Activated naive CD4-positive, alpha-beta T cell treated with anti-CD3 and anti-CD28 coated beads, Interleukin-2, amount 50 U/mL, for 72 hours (primary cell): ENCODE measurements at regions not wholly inside any gene's neighbourhood (a gene's known extent, or its start where the extent isn't known, plus 50 kb on each side); places are given as distances from the start of the nearest gene placed in this dataset.

ENCODE experiments used
- ATAC-seq, 2 donors: fragments of 150-1000 bp; cut with Tn5 transposase; 2 replicates each; pipeline ENCODE4 v1.10.0; 2021; ENCODE audit warnings: mild to moderate bottlenecking in 2 of 2, moderate library complexity in 2 of 2
- DNase-seq, 2 donors: peaks; one replicate each; pipeline ENCODE4 v3.0.0; 2021 to 2022; ENCODE audit warnings: low spot score in 2 of 2
- H3K27ac Mint-ChIP-seq, 2 donors: one replicate each; pipeline ENCODE4 v1.8.0; 2022; ENCODE audit warnings: mild to moderate bottlenecking in 2 of 2, mixed read lengths in 2 of 2
- H3K36me3 Mint-ChIP-seq, 2 donors: one replicate each; pipeline ENCODE4 v1.8.0; 2022; ENCODE audit warnings: mixed read lengths in 2 of 2
- H3K9me3 Mint-ChIP-seq, 2 donors: one replicate each; pipeline ENCODE4 v1.8.0; 2022; ENCODE audit warnings: mixed read lengths in 2 of 2

DNA sequence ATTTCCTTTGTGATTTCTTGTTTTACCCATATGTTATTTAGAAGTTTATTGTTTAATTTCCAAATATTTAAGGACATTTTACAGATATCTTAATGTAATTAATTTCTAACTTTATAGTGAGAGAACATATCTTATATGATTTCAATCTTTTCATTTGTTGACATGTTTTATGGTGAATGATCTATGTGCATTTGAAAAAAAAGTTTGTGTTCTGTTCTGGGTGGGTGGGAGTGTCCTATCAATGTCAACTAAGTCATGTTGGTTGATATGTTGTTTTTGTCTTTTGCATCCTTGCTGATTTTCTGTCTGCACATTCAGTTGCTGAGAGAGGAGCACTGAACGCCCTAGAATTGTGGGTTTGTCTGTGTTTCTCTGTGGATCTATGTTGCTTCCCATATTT is 50.3 kb upstream of the CBFA2T3 start:
- peaks cover 15 to 38% of the 10 kb centered on the region in 2 donors for H3K9me3 Mint-ChIP-seq
- ATAC-seq (no peak), DNase-seq (no peak)
- H3K36me3 Mint-ChIP-seq = peaks cover 25 to 50% of the 10 kb centered on the region in 2 donors
- peak overlapping the region in 1 of 2 donors; percentile 95 for H3K27ac Mint-ChIP-seq

GRCh38 chr16:89031715-89032659 is 55.0 kb upstream of the CBFA2T3 start:
- Mint-ChIP-seq H3K36me3 (peaks cover 5 to 28% of the 10 kb centered on the region in 2 donors), H3K9me3 (peaks cover 5 to 19% of the 10 kb centered on the region in 2 donors), H3K27ac (peak overlapping the region; percentile 83 to 86)
- ATAC-seq (peak; percentile 93 to 97), DNase-seq (peak; percentile 42 to 75)

- no peak for ATAC-seq
- Mint-ChIP-seq H3K36me3 (peaks cover 0 to 18% of the 10 kb centered on the region in 2 donors), H3K27ac (peak overlapping the region in 1 of 2 donors; percentile 70), H3K9me3 (peaks cover 0 to 9% of the 10 kb centered on the region in 2 donors)
- no peak for DNase-seq
Observed at GRCh38 chr16:89033304-89033703, 56.3 kb upstream of the CBFA2T3 start.

- peaks cover 0 to 9% of the 10 kb centered on the region in 2 donors for H3K9me3 Mint-ChIP-seq
- DNase-seq = no peak
- ATAC-seq = no peak
- H3K36me3 Mint-ChIP-seq = peaks cover 0 to 18% of the 10 kb centered on the region in 2 donors
- H3K27ac Mint-ChIP-seq = peak overlapping the region in 1 of 2 donors; percentile 70
Observed at GRCh38 chr16:89033796-89034572, 57.0 kb upstream of the CBFA2T3 start.

DNA sequence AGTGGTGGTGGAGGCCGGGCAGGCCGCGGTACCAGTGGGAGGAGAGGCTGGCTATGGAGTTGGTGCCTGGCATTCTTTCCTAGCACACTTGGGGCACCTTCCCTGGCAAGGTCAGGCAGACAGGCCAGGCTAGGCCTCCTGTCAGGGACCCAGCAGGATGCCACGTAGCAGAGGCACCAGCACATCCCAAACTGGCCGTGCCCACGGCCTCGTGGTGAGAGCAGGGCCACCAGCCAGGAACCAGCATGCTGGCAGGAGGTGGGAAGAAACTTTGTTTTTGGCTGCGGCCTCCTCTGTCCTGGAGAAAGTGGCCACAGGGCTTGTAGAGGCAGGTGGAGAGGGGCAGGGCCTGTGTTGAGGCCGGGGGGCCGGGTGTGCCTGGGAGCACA is 57.6 kb upstream of the CBFA2T3 start:
- H3K27ac Mint-ChIP-seq = no peak overlapping the region
- H3K9me3 Mint-ChIP-seq = peaks cover 0 to 9% of the 10 kb centered on the region in 2 donors

GRCh38 chr16:89034971-89035668 is 58.1 kb upstream of the CBFA2T3 start:
- Mint-ChIP-seq H3K36me3 (peaks cover 0 to 18% of the 10 kb centered on the region in 2 donors), H3K27ac (peak overlapping the region in 1 of 2 donors; percentile 45)
- DNase-seq = no peak

More for the DNA sequence above, 57.6 kb upstream of the CBFA2T3 start:
- no peak for ATAC-seq
- H3K36me3 Mint-ChIP-seq = peaks cover 0 to 18% of the 10 kb centered on the region in 2 donors
- no peak for DNase-seq

GRCh38 chr16:89035669-89036570 is 57.7 kb upstream of the ACSF3 start:
- no peak for DNase-seq
- H3K9me3 Mint-ChIP-seq = peaks cover 0 to 9% of the 10 kb centered on the region in 2 donors

More at GRCh38 chr16:89034971-89035668, 58.1 kb upstream of the CBFA2T3 start:
- H3K9me3 Mint-ChIP-seq = peaks cover 0 to 9% of the 10 kb centered on the region in 2 donors
- no peak for ATAC-seq

DNA sequence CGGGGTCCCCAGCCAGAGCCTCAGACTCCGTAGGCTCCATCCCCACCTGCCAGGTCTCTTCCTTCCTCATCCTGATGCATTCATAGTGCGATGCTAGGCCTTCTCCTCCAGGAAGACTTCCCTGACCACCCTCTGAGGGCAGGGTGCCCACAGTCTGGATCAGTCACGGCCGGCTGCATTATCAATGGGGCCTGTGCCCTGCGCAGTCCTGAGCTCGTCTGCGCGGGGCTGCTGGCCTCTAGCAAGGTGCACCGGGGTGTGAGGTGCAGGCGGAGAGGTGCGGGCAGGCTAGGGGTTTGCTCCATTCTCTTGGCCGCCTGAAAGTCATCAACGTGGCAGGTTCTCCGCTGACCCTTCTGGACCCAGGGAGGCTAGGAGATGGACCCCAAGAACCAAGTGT is 56.9 kb upstream of the ACSF3 start:
- Mint-ChIP-seq H3K9me3 (peaks cover 0 to 4% of the 10 kb centered on the region in 2 donors), H3K36me3 (peaks cover 0 to 9% of the 10 kb centered on the region in 2 donors)

More at GRCh38 chr16:89035669-89036570, 57.7 kb upstream of the ACSF3 start:
- ATAC-seq = no peak
- Mint-ChIP-seq H3K27ac (peak overlapping the region in 1 of 2 donors; percentile 45), H3K36me3 (peaks cover 0 to 14% of the 10 kb centered on the region in 2 donors)

DNA sequence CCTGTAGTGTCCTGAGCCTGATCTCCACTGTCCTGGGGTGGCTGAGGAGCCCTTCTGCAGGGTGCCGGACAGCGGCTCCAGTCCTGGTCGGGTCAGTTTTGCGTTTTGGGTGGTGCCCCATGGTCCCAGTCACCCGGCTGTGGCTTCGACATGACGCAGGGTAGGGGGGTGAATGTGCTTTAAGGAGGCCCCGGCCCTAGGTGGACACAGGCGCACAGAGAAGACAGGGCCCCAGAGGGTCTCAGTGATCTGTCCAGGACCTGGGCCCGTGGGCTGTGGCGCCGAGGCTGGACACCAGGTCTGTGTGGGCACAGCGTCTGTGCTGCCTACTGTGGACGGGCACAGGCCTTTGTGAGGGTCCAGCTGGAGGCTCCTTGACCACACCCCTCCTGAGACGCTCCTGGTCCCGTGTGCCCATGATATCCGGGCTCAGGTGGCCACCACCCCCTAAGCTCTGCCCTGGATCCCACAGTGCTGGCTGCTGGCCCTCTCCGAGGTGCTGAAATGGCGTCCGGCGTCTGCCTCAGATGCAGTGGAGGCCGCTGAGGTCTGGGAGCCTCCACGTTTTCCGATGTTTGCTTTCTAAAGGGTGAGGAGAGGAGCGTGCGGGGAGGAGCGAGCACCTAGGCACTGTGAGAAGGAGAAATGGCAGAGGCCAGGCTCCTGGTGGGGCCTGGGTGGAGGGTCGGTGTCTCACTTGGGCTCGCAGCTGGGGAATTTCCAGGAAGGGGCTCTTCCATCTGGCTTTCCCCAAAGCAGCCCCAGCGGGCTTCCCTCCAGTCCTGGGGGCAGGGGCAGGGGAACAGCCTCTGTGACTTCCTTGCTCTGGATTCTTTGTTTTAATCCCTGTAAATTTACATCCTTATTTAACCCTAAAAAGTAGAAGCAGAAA is 56.1 kb upstream of the ACSF3 start:
- Mint-ChIP-seq H3K27ac (no peak overlapping the region), H3K36me3 (peaks cover 0 to 2% of the 10 kb centered on the region in 2 donors), H3K9me3 (no peaks in the 10 kb centered on the region)
- DNase-seq (peak in 1 of 2 donors; percentile 37), ATAC-seq (peak; percentile 36 to 65)

More for the DNA sequence above, 56.9 kb upstream of the ACSF3 start:
- ATAC-seq (no peak), DNase-seq (no peak)
- peak overlapping the region in 1 of 2 donors; percentile 31 for H3K27ac Mint-ChIP-seq

DNA sequence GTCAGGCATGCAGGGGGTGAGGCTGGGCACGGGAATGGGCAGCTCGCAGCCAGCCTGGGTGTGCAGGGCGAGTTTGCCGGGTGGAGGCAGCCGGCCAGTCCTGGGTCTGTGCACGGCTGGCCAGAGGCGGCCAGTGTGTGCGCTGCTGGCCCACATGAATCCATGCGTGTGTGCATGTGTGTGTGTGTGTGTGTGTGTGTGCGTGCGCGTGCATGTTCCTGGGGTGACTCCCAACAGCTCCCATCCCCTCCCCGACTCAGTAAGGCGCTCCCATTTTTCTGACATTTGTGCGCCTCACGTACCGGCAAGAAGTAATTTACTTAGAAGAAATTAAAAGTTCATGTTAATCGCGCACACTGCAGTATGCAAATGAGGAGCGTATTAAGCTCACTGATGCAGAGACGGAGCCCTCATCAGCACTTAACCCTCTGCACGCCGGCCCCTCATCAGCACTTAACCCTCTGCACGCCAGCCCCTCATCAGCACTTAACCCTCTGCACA is 55.4 kb upstream of the ACSF3 start:
- H3K9me3 Mint-ChIP-seq = no peaks in the 10 kb centered on the region
- no peaks in the 10 kb centered on the region for H3K36me3 Mint-ChIP-seq
- ATAC-seq (no peak), DNase-seq (no peak)
- no peak overlapping the region for H3K27ac Mint-ChIP-seq

- H3K36me3 Mint-ChIP-seq = no peaks in the 10 kb centered on the region
- DNase-seq (no peak), ATAC-seq (no peak)
- no peaks in the 10 kb centered on the region for H3K9me3 Mint-ChIP-seq
- no peak overlapping the region for H3K27ac Mint-ChIP-seq
Observed at GRCh38 chr16:89038811-89039735, 54.6 kb upstream of the ACSF3 start.

- Mint-ChIP-seq H3K36me3 (no peaks in the 10 kb centered on the region), H3K27ac (no peak overlapping the region), H3K9me3 (no peaks in the 10 kb centered on the region)
- DNase-seq (no peak), ATAC-seq (no peak)
Observed at GRCh38 chr16:89039756-89040155, 53.9 kb upstream of the ACSF3 start.

- H3K36me3 Mint-ChIP-seq = no peaks in the 10 kb centered on the region
- no peak for DNase-seq
- no peak overlapping the region for H3K27ac Mint-ChIP-seq
- H3K9me3 Mint-ChIP-seq = no peaks in the 10 kb centered on the region
- ATAC-seq = no peak
Observed at GRCh38 chr16:89040391-89040790, 53.3 kb upstream of the ACSF3 start.
